Astrocyte of the cerebellum (primary cell): ENCODE measurements at regions not wholly inside any gene's neighbourhood (a gene's known extent, or its start where the extent isn't known, plus 50 kb on each side); places are given as distances from the start of the nearest gene placed in this dataset.

Experiments
- DNase-seq: peaks from one replicate; pipeline ENCODE4 v3.0.0-alpha.2; 2011; ENCODE audit warnings: low read depth
- H3K4me3 ChIP-seq: 2 replicates; pipeline ENCODE4 v1.5.1; 2011; ENCODE audit warnings: mild to moderate bottlenecking, low read depth, low read length, moderate library complexity
- in situ Hi-C: cut with HindIII; loops from 2 replicates; pipeline ENCODE4 v1.10.0; 2017; ENCODE audit warnings: low sequenced_read_pairs
- TF ChIP-seq, protein P1 (sequence below): IDR thresholded peaks from 2 replicates; pipeline ENCODE4 v1.5.1; 2012; ENCODE audit warnings: low read length, low read depth, moderate library complexity, mild to moderate bottlenecking; ENCODE audit errors: missing control alignments

DNA sequence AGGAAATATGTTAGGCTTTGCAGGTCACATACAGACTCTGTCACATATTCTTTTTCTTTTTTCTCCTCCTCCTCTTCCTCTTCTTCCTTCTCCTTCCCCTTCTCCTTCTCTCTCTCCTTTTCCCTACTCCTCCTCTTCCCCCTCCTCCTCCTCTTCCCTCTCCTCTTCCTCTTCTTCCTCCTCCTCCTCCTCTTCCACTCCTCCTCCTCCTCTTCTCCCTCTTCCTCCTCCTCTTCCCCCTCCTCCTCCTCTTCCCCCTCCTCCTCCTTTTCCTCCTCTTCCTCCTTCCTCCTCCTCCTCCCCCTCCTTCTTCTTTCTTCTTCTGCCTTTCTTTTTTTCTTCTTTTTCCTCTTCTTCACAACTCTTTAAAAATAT is 159.8 kb downstream of the KIF20B start:
- no peak overlapping the region for H3K4me3 ChIP-seq
- DNase-seq, result no peak

DNA sequence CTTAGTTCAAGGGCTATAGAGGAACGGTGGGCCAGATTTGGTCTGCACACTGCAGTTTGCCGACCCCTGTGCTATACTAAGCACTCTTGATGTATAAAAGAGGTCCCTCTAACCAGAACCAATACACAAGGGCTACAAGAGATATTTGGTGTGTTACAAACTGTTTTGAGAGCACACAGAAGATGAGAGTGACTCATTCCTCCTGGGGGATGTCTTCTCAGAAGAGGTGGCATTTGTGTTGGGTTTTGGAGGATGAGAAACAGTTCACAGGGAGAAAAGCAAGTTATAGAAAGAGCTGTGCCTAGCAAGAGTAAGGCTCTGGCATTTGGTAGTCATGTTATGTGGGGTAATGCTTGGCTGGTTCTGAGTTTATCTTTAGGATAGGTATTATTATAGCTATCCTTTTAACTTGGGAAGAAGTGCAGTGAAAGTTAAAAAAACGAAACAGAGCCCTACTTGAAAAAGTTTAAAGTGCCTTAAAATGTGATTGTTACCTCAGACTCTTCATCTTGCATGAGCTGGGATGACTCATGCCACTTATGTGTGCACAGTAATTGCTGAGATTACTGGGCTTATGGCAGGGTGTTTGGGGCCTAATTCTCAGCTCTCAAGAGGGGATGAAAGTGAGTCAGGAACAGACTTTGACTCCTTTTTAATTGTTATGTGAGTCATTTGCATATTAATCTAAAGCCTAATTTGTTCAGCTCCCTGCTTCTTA is 160.4 kb downstream of the KIF20B start:
- DNase-seq, result no peak
- H3K4me3 ChIP-seq, result no peak overlapping the region
- in situ Hi-C loops, result no loop called here
- TF ChIP-seq, protein P1, sequence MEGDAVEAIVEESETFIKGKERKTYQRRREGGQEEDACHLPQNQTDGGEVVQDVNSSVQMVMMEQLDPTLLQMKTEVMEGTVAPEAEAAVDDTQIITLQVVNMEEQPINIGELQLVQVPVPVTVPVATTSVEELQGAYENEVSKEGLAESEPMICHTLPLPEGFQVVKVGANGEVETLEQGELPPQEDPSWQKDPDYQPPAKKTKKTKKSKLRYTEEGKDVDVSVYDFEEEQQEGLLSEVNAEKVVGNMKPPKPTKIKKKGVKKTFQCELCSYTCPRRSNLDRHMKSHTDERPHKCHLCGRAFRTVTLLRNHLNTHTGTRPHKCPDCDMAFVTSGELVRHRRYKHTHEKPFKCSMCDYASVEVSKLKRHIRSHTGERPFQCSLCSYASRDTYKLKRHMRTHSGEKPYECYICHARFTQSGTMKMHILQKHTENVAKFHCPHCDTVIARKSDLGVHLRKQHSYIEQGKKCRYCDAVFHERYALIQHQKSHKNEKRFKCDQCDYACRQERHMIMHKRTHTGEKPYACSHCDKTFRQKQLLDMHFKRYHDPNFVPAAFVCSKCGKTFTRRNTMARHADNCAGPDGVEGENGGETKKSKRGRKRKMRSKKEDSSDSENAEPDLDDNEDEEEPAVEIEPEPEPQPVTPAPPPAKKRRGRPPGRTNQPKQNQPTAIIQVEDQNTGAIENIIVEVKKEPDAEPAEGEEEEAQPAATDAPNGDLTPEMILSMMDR, result no peak

More for the DNA sequence above, 159.8 kb downstream of the KIF20B start:
- TF ChIP-seq, protein P1, result no peak
- in situ Hi-C loops, result no loop called here

DNA sequence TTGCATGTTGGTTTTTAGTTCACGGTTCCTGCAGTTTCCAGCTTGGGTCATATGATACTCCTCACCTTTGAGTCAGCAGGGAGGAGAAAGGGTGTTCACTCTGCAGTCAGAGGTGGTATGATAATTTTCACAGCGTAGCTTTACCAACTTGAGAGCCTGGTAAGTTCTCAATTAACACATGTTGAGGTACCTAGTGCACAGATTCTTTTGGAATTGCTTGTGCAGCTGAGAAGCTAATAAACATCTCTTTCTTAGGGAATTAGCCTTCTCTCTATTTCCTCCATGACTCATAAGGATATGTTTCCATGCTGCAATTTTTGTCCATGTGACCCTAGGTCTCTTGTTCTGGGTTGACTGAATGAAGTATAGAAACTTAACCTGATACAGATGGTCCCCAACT is 166.6 kb downstream of the KIF20B start:
- TF ChIP-seq, protein P1, result no peak
- in situ Hi-C loops, result no loop called here
- H3K4me3 ChIP-seq, result no peak overlapping the region
- DNase-seq, result no peak

DNA sequence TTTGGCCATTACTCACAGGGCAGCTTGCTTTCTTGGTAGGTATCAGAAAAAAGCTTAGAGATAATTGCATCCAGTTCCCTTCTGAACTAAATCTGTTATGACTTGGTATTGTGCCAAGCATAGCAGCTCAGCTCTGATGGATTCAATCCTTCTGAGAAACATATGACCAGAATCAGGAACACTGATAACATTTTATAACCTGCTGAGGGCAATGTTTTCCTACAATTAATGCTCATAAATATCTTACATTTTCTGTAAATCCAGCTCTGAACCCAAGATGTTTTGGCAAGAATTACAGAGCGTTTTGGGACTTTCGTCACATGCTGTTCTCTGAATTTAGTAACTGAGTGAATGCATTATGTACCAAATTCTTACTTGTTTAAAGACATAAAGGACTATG is 167.8 kb downstream of the KIF20B start:
- no peak for DNase-seq
- TF ChIP-seq, protein P1, result no peak
- in situ Hi-C loops, result no loop called here
- H3K4me3 ChIP-seq, result no peak overlapping the region

DNA sequence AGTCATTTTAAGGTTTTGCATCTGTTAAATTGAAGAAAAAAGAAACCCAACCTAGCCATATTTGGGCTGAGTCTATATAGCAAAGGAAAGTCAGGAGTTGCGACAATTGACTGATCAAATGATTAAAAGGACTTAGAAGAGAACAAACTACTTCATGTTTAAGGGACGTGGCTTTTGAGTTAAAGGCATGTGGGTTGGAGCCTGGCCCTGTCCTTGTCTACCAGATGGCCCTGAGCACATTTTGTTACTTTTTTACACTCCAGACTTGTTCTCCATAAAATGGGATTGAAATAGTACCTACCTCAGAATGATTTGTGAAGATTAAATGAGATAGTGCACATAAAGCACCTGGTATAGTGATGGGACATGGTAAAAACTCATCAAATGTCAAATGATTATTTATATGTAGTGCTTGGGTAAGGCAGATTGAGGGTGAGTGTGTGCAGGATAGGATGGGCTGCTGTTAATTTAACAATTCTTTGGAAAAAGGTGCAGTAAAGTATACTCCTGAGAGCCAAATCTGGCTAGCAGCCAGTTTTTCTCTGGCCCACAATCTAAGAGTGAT is 168.3 kb downstream of the KIF20B start:
- in situ Hi-C loops, result no loop called here
- DNase-seq, result no peak
- TF ChIP-seq, protein P1, result no peak
- H3K4me3 ChIP-seq, result no peak overlapping the region

DNA sequence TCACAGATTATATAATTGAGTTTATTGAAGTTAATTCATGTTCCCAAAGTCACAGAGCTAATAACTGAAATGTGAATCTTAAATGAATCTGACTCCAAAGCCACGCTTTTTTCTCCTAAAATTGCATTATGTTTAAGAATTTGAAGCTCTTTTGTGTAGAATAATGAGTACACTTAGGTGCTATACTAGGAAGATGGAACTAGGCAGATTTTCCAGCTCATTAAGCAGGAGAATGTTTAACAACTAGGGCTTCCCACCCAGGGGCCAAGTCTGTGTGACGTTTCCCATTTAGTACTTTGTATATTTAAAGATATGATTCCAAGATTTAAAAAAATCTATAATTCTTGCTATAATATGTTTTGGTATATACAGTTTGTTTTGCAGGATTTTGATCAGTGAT is 169.5 kb downstream of the KIF20B start:
- TF ChIP-seq, protein P1, result no peak
- in situ Hi-C loops, result no loop called here
- DNase-seq, result no peak
- no peak overlapping the region for H3K4me3 ChIP-seq
